ENCODE measurements at regions not wholly inside any gene's neighbourhood (a gene's known extent, or its start where the extent isn't known, plus 50 kb on each side); places are given as distances from the start of the nearest gene placed in this dataset.
A peak's percentile ranks its signal among the peaks of the same experiment; 100 is the strongest.

DNA sequence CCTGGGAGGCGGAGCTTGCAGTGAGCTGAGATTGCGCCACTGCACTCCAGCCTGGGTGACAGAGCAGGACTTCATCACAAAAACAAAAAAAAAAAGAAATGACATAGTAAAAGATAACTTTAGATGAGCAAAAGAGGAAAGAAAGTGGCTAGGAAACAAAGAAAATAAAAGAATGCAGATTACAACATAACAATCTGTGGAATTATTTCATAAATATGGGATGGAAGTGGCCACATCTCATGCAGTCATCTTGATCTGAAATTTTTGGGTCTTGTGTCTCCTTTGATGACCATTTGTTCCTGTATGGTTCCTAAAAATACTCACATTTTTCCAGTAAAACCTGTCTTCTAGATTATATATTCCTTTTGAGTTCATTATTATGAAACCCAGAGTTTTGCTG lies 271.4 kb downstream of the SPRY1 start:
- DNase-seq (ENCODE audit: low read depth, low spot score): no peak
- ChIA-PET CTCF (no interaction called here), POLR2A (no interaction called here)
- TF ChIP-seq, protein P1, sequence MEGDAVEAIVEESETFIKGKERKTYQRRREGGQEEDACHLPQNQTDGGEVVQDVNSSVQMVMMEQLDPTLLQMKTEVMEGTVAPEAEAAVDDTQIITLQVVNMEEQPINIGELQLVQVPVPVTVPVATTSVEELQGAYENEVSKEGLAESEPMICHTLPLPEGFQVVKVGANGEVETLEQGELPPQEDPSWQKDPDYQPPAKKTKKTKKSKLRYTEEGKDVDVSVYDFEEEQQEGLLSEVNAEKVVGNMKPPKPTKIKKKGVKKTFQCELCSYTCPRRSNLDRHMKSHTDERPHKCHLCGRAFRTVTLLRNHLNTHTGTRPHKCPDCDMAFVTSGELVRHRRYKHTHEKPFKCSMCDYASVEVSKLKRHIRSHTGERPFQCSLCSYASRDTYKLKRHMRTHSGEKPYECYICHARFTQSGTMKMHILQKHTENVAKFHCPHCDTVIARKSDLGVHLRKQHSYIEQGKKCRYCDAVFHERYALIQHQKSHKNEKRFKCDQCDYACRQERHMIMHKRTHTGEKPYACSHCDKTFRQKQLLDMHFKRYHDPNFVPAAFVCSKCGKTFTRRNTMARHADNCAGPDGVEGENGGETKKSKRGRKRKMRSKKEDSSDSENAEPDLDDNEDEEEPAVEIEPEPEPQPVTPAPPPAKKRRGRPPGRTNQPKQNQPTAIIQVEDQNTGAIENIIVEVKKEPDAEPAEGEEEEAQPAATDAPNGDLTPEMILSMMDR (IDR thresholded peaks at IDR 0.05; ENCODE audit: insufficient read depth, low read length, missing control alignments): no peak
- H3K4me3 ChIP-seq (ENCODE audit: low read depth, low read length): no peak overlapping the region

DNA sequence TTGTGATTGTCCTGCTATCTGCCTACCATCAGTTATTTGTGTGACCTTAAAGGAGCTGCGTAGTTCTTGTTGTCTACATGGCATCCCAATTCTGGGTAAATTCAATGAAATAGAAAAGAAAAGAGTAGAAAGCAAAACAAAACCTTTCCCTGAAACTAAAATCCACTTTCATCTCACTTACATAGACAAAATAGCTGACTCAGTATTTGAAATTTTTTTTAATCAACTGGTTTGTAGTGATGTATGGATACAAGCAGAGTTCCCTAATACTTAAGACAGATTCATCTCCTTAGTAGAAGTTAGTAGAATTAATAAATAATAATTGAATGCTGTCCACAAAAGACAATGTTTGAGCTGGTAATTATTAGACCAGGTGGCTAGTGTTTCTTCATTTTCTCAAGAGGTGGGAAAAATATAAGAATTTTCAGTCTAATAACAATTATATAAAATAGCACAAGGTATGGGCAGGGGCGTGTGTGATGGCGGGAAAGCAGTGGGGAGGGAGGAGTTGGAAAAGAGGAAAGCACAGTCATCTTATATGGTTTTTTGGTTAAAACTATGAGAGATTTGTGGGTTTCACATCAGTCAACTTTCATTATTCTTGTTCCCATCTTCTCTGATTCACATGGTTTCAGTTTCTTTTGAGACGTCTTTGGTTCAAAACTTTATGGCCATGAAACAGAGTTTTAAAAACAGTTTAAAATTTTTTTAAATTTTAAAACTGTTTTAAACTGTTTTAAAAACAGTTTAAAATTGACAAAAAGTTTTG lies 275.2 kb downstream of the SPRY1 start:
- DNase-seq (ENCODE audit: low read depth, low spot score): no peak
- POLR2A ChIA-PET: no interaction called here
- H3K4me3 ChIP-seq (ENCODE audit: low read depth, low read length): no peak overlapping the region
- TF ChIP-seq, protein P1 (IDR thresholded peaks at IDR 0.05; ENCODE audit: insufficient read depth, low read length, missing control alignments): no peak
- CTCF ChIA-PET: interaction anchor here (1.0 to 3.8 kb wide), 3 partner anchors 10 to 273 kb away, joined by 3 to 39 read pairs (median 3); no protein-coding TSS in a partner anchor

DNA sequence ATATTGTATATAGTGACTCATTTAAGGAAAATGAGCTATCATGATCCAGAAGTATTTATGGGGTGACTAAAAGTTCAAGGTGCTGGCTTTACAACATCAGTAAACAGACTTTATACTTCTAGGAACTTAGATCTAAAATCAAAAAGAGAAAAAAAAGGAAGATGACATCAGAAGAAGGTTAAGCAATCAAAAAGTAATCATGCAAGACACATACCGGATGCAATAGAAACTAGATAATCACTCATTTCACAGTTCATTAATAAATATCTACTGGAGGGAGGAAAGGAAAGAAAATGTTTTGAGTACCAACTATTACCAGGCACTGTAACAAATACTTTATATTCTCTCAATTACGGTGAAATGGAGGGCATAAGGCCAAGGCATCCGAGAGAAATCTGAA lies 276.4 kb downstream of the SPRY1 start:
- ChIA-PET CTCF (interaction anchor here (1.1 to 3.8 kb wide), 4 partner anchors 11 to 274 kb away, joined by 3 to 39 read pairs (median 4); no protein-coding TSS in a partner anchor), POLR2A (interaction anchor here (0.6 kb wide), 1 partner anchor 23 kb away, joined by 3 read pairs; no protein-coding TSS in a partner anchor)
- no peak overlapping the region for H3K4me3 ChIP-seq (ENCODE audit: low read depth, low read length)
- TF ChIP-seq, protein P1 (IDR thresholded peaks at IDR 0.05; ENCODE audit: insufficient read depth, low read length, missing control alignments): no peak
- no peak for DNase-seq (ENCODE audit: low read depth, low spot score)

- no peak overlapping the region for H3K4me3 ChIP-seq (ENCODE audit: low read depth, low read length)
- TF ChIP-seq, protein P1 (IDR thresholded peaks at IDR 0.05; ENCODE audit: insufficient read depth, low read length, missing control alignments): no peak
- CTCF ChIA-PET: interaction anchor here (1.3 to 3.8 kb wide), 3 partner anchors 12 to 275 kb away, joined by 3 to 39 read pairs (median 4); no protein-coding TSS in a partner anchor
- DNase-seq (ENCODE audit: low read depth, low spot score): peak; percentile 7
- POLR2A ChIA-PET: no interaction called here
These were observed 277.4 kb downstream of the SPRY1 start for GRCh38 chr4:123673971-123674370.

GRCh38 chr4:123674762-123675465 lies 278.3 kb downstream of the SPRY1 start:
- DNase-seq (ENCODE audit: low read depth, low spot score): no peak
- CTCF ChIA-PET: interaction anchor here (1.8 kb wide), 1 partner anchor 13 kb away, joined by 4 read pairs; no protein-coding TSS in a partner anchor
- TF ChIP-seq, protein P1 (IDR thresholded peaks at IDR 0.05; ENCODE audit: insufficient read depth, low read length, missing control alignments): no peak
- POLR2A ChIA-PET: no interaction called here
- H3K4me3 ChIP-seq (ENCODE audit: low read depth, low read length): no peak overlapping the region

DNA sequence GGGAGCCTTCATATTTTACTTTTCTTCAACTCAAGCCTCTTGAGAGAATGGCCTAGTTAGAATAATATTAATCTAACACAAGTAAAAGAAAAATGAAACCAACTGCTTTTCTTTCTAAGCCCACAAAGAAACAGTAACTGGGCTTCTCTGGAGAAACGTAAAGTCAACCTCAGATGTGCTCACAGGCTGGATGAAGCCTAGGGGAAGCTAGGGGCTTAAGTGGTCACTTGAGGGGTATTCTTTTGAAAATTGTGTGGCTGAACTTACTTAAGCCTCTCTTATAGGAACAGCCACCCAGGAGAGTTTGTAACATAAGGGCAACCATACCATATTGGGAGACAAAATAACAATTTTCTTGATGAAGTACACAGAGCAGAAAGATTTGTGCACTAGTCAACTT lies 279.0 kb downstream of the SPRY1 start:
- H3K4me3 ChIP-seq (ENCODE audit: low read depth, low read length): no peak overlapping the region
- POLR2A ChIA-PET: no interaction called here
- TF ChIP-seq, protein P1 (IDR thresholded peaks at IDR 0.05; ENCODE audit: insufficient read depth, low read length, missing control alignments): no peak
- CTCF ChIA-PET: interaction anchor here (1.8 kb wide), 1 partner anchor 14 kb away, joined by 4 read pairs; no protein-coding TSS in a partner anchor
- no peak for DNase-seq (ENCODE audit: low read depth, low spot score)
